ENCODE measurements at regions not wholly inside any gene's neighbourhood (a gene's known extent, or its start where the extent isn't known, plus 50 kb on each side); places are given as distances from the start of the nearest gene placed in this dataset.

GRCh38 chr20:11086970-11087369, 413.2 kb upstream of the JAG1 start:
- TF ChIP-seq ZNF703 (CRISPR knock-in tag; IDR thresholded peaks at IDR 0.05; ENCODE audit: borderline replicate concordance) (no peak), CCAR2 (optimal IDR thresholded peaks at IDR 0.05; ENCODE audit: low read depth, low read length) (no peak), ZNF646 (CRISPR knock-in tag; IDR thresholded peaks at IDR 0.05) (no peak), ZBTB20 (CRISPR knock-in tag; IDR thresholded peaks at IDR 0.05; ENCODE audit: borderline replicate concordance, low read depth) (no peak), CTCF (CRISPR knock-in tag; IDR thresholded peaks at IDR 0.05) (no peak), RXRA (CRISPR knock-in tag; IDR thresholded peaks at IDR 0.05) (no peak)
